DOHH2 (cell line): ENCODE measurements at regions not wholly inside any gene's neighbourhood (a gene's known extent, or its start where the extent isn't known, plus 50 kb on each side); places are given as distances from the start of the nearest gene placed in this dataset.

ENCODE experiments used
- CTCF ChIP-seq: fragments of 200-600 bp; sonication (generic); IDR thresholded peaks from one replicate; pipeline ENCODE4 v1.5.1; 2014; ENCODE audit warnings: antibody characterized with exemption, mild to moderate bottlenecking, low read depth, low read length; ENCODE audit not compliant: poor library complexity, severe bottlenecking
- EZH2phosphoT487 ChIP-seq: fragments of 200-600 bp; sonication (generic); IDR thresholded peaks from 2 replicates; pipeline ENCODE4 v1.6.1; 2017; ENCODE audit warnings: borderline replicate concordance, mild to moderate bottlenecking, antibody characterized with exemption, low read length, moderate library complexity, mixed read lengths

DNA sequence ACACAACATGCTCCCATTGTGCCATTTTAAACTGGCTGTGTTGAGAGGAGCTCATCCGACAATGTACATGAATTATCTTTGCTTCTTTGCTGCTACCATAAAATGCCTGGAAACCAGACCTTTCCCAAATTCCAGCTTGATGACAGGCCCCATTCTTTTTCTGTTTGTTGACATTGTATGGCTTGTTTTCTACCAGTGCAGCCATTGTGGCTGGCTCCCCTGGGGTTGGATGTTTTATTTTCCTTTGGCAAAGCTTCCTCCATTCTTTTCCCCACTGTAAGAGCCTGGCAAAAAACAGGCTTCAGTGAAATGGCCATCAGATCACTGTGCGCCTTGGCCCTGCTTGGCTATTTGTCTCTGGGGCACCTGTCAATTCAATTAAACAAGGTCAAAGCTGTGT, 532.5 kb downstream of the VRK1 start:
- TF ChIP-seq CTCF = no peak
- no peak for TF ChIP-seq EZH2phosphoT487
